ENCODE measurements at regions not wholly inside any gene's neighbourhood (a gene's known extent, or its start where the extent isn't known, plus 50 kb on each side); places are given as distances from the start of the nearest gene placed in this dataset.

DNA sequence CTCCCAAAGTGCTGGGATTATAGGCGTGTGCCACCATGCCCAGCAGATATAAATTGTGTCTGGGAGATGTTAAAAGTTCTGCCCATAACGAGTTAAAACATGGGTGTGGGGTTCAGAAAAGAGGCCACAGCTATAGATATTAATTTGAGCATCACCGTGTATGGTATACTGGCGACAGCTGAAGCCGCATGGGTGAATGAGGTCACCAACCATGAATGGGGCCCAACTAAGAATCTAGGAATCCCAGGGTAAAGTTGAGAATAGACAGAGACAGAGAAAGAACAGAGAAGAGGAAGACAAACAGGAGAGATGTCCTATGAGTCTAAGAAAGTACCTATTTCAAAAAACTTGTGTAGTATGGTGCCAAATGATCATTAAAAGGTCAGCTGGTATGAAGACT, 50.9 kb downstream of the ILRUN start:
- TF ChIP-seq, protein P1, sequence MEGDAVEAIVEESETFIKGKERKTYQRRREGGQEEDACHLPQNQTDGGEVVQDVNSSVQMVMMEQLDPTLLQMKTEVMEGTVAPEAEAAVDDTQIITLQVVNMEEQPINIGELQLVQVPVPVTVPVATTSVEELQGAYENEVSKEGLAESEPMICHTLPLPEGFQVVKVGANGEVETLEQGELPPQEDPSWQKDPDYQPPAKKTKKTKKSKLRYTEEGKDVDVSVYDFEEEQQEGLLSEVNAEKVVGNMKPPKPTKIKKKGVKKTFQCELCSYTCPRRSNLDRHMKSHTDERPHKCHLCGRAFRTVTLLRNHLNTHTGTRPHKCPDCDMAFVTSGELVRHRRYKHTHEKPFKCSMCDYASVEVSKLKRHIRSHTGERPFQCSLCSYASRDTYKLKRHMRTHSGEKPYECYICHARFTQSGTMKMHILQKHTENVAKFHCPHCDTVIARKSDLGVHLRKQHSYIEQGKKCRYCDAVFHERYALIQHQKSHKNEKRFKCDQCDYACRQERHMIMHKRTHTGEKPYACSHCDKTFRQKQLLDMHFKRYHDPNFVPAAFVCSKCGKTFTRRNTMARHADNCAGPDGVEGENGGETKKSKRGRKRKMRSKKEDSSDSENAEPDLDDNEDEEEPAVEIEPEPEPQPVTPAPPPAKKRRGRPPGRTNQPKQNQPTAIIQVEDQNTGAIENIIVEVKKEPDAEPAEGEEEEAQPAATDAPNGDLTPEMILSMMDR (IDR thresholded peaks at IDR 0.05; ENCODE audit: low read length), result no peak
- TF ChIP-seq EZH2 (IDR thresholded peaks at IDR 0.05; ENCODE audit: borderline replicate concordance, low read length), result no peak
